HUDEP-2 (cell line): ENCODE measurements at regions not wholly inside any gene's neighbourhood (a gene's known extent, or its start where the extent isn't known, plus 50 kb on each side); places are given as distances from the start of the nearest gene placed in this dataset.

Source experiments
- DNase-seq, 76 experiments: peaks; one replicate each; lab custom pipeline; 2025; ENCODE audit not compliant: unreplicated experiment in 76 of 76; lab: John Stamatoyannopoulos, UW

DNA sequence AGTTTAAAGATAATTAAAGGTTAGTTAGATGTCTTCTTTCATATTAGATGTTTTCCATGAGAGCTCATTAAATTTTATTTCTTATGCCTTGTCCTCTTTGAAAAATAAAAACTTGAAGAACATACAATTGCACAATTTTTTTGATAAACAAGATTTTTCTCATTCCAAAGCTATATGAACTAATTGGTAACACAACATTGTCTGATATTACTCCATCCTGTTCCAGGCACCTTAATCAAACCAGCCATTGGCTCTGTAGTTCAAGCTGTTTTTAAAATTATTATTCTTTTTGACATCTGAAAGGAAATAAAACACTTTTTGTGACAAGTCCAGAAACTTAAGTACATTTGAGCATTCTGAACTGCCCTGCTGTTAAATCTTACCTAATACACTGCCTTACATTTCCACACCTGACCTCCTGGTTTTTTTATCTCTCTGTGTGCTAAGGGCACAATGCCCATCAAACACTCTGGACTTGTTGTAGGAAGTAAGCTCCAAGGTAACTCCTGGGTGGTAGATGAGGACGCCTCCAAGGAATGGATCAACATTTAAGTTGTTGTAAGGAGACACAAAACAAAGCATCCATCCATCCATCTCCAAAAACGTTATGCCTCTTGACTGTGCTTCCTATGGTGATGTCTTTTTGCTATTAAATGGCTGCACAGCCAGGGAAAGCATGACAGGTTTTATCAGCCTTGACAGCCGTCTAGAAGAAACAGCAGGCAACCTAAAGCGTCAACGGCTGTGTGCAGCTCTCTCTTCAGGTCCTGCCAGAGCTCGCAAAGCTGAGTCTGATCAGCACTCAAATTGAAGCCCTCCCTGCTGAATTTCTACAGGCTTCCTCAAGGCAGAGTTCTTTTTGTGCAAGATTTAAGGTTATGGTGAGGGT lies 449.9 kb upstream of the FLRT2 start:
- peak in 71 of 76 experiments; percentile 3 to 92 (median 57) for DNase-seq

DNA sequence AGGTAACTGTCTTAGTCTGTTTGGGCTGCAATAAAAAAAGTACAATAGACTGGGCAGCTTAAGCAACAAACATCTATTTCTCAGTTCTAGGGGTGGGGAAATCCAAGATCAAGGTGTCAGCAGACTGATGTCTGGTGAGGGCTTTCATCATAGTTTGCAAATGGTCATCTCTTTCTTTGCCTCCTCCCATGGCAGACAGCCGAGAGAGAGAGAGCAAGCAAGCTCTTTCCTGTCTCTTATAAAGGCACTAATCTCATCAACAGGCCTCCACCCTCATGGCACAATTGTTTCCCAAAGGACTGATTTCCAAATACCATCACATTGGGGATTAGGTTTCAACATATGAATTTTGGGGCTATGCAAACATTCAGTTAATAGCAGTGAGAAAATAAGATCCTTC lies 445.6 kb upstream of the FLRT2 start:
- no peak for DNase-seq

DNA sequence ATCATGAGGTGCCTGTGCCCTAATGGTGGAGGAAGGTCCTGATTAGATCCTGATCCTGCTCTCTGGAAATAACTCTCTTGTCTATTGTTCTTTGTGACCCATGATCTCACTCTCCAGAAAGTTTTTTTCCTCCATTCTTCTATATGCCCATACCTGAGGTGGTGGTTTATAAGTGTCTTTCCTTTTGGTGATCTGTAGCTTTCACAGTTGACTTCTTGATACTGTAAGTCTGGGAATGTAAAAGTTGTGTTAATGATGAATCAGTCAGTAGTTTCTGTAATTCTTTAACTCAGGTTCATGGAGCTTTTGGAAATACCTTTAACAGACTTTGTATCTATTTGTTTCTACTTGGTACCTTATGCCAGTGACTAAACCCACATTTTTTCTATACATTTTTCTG lies 444.0 kb upstream of the FLRT2 start:
- DNase-seq, result no peak

DNA sequence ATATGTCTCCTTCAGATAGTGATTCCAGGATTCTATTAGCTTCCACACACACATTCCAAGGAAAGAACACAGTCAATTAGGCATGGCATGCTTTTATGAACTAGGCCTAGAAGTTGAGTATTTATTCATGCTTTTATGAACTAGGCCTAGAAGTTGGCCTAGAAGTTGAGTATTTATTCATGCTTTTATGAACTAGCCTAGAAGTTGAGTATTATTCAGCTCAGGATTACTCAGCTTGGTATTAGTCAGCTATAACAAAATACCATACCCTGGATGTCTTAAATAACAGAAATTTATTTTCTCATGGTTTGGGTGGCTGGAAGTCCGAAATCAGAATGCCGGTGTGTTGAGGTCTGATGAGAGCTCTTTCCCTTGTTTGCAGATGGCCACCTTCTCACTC lies 442.7 kb upstream of the FLRT2 start:
- DNase-seq, result no peak

DNA sequence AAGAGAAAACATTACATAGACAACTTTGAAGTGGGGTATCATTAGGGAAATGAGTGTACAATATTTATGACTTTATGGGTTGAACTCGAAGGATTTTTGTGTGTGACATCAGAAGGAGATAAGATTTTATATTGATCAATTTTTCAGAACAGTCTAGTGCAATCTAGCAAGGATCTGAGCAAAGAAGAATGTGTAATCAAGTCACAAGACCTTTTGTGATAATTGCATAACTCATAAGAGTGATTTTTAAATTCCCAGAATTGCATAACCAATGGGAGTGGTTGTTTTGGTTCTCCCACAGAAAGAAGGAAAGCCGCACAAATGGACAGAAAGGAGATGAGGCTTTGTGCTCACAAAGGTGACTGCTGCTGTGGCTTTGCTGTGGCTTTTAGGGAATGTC lies 441.8 kb upstream of the FLRT2 start:
- no peak for DNase-seq

DNA sequence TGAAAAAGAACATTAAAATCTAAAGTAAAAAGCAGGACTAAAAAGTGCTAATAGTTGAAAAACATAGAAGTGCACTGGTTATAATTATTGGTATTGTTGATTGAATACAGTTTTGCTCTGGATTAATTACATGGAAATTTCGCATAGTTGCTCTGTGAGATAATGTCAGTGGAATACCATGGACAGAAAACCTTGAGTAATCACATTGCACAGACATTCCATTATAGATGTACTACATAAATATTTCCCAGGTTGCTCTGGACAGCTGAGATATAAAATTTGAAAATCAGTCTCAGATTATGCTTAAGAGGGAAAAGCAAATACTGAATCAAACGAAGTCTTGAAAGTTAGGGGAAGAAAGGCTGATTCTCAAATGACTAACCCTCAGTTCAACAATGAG lies 439.3 kb upstream of the FLRT2 start:
- no peak for DNase-seq

DNA sequence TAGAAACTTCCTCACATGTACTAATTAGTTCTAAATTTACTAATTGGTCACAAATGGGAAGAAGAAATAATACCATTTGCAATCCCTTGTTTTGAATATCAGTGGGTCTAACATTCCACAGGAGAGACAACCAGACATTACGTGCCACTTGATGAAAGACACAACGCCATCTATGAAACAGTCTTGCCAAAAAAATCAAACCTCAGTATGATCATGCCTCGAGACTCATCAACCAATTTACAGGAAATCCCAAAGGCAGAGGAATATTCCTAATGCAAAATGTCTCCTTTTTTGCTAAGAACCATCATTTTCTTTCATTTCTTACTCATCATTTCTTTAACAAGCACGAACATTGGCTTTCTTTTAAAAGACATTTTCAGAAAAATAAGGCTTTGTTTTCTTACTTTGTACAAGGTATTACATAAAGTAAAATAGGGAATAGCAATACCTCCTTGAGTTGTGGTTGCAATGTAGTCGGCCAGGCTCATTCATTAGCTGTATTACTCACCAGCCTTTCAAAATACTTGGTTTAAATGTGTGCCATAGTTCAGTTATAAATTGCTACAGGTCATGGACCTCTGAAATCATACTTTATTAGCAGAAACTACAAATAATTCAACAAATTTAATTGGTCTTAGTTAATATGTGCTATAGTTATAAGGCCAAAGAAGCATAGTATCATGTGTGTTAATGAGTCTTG lies 436.2 kb upstream of the FLRT2 start:
- no peak for DNase-seq

DNA sequence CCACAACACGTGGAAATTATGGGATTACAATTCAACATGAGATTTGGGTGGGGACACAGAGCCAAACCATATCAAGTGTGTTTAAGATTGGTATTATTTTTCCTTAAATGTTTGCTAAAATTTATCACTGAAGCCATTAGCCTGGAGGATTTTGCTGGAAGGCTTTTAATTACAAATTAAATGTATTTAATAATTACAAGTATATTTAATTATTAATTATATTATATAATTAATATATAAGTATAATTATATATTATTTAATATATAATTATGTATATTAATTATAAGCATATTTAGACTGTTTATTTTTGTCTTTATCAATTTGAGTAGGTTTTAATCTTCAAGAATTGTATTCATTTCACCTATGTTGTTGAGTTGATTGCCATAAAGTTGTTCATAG lies 427.4 kb upstream of the FLRT2 start:
- no peak for DNase-seq

DNA sequence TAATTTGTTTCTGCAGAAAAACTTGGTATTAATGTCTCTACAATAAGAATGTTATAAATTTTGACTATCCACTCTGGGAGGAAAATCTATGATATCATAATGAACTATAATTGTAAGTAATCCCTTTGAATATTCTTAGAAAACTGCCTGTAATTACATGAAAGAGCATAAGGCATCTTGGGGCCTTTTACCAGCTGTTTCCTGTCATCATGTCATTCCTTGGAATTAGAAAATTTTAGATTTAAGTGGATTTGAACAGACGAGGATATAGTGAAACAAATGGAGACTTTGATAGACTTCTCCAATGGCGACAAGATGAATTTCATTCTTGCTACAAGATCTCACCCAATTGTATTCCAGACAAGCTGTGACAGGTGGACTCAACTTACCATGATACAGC lies 423.4 kb upstream of the FLRT2 start:
- no peak for DNase-seq

DNA sequence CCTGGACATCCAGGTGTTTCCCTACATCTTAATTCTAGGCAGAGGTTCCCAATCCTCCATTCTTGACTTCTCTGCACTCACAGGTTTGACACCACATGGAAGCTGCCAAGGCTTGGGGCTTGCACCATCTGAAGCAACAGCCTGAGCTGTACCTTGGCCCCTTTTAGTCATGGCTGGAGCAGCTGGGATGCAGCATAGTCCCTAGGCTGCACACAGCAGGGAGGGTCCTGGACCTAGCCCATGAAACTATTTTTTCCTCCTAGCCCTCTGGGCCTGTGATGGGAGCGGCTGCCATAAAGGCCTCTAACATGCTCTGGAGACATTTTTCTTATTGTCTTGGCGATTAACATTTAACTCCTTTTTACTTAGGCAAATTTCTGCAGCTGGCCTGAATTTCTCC lies 417.2 kb upstream of the FLRT2 start:
- no peak for DNase-seq

DNA sequence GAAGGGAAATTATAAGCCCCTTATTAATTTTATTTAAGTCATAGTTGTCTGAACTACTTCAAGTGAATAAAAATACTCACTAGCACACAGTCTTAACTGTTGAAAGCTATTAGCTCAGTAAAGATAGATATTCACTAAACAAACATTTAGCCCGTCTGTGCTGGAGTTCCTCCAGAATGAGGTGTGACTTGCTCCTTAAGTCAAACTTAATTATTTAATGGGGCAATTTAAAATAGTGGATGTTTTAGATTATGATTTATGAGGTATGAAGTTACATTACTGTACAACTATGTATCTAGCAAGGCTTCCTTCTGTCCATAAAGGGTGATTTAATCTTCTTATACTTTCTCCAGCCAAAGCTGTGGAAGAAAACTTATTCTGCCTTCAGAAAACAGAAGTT lies 414.0 kb upstream of the FLRT2 start:
- no peak for DNase-seq

DNA sequence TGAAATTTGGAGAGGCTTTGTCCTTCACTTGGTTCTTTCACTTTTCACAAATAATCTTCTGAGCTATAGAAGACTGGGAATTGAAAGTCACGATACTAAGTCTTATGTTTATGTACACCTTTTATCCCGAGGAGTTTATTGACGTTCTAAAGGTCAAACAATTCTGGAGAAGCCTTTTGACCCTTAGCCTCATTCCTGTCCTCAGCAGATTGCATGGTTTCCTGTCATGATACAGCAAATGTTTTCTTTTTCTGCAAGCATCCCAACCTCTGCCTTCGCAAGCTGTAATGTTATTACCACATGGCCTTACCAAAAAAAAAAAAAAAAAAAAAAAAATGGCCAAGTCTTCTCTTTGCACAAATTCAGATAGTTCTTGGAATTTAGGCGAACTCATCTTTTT lies 411.7 kb upstream of the FLRT2 start:
- no peak for DNase-seq

DNA sequence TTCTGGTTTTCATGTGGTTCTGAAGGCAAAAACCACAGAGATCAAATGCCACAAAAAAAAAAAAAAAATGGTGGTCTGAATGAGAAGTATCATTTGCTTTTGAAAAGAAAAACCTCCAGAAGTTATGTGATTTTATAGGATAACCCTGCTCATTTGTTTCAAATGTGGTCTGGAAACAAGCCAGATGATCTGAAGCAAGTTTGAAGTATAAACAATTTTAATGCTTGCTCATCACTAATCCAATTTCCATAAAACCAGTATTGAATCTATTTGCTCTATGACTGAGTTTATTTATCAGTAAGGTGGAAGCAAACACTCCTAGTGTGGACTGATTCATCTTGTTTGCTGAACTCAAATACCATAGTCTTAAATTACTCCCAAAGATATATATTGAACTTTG lies 407.3 kb upstream of the FLRT2 start:
- no peak for DNase-seq

DNA sequence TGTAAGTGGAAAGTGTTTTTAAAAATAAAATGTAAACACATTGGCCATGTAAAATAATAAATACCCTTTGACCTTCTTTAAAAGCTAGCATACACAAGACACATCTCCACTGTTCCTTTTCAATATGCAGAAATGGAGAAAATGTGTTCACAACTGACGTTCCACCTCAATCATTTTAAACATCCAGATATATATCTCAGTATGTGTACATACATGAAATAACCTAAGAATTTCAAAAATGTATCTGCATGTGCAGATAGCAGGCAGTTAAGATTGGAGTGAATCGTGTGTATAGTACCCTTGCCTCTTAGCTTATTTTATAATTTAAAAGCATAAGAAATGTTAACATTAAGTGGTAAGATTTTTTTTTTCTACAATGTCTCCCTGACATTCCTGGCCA lies 406.2 kb upstream of the FLRT2 start:
- no peak for DNase-seq

DNA sequence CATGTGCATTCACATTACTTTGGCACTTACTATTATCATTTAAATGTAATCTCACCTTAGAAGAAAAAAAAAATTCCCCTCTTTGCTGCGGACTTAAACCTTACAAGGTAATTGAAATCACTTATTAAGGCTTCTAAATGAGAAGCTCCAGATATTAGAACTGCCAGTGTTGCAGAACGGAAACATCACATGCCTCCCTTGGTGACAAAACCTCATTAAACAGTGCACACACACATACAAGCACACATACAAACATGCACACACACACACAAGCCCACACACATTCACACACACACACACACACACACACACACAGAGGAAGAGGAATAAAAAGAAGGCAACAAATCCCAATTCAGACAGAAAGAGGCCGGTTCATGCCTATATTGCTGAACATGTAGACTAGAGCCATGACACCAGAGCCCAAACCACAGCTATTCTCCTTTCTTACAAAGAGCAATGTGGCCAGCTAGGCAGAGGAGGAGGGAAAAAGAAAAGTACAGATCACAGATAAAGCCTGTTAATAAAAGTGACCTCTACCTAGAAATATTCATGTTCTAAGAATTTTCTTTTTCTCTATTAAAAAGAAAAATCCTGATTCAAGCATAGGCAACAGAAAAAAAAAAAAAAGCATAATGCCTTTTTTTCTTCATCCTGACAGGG lies 405.2 kb upstream of the FLRT2 start:
- DNase-seq, result no peak

DNA sequence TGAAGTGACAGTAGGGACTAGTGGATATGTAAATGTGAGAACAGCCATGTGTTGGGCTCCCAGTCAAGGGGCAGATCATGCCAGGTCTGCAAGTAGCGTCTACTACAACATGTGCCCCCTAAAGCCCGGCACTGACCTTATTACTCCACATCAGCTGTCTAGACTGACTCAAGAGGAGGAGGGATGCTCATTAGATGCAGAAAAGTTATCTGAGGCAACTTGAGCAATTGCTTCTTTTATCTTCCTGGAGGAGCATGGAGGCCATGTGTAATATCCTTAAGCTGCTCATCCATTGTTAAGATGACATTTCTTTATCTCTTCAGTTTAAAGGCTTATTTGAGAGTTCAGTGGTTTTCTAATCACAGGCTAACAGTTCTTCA lies 404.7 kb upstream of the FLRT2 start:
- DNase-seq, result peak in 2 of 76 experiments; percentile 3 to 10

DNA sequence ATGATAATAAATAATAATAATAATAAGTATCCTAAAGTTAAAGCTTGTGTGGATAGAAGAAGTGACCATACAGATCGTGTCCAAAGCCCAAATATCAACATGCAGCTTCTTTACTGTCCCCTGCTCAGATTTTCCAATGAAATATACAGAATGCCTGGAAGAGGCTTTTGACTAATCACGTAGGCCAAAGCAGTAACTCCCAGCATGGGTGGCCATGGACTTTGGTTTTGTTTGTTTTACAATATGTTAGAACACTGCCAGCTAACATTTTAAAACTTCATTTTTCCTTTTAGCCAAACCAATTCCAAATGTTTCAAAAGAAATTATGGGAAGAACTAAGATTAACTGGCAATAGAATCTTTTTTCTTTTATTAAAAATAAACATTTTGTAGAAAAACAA lies 400.0 kb upstream of the FLRT2 start:
- no peak for DNase-seq

DNA sequence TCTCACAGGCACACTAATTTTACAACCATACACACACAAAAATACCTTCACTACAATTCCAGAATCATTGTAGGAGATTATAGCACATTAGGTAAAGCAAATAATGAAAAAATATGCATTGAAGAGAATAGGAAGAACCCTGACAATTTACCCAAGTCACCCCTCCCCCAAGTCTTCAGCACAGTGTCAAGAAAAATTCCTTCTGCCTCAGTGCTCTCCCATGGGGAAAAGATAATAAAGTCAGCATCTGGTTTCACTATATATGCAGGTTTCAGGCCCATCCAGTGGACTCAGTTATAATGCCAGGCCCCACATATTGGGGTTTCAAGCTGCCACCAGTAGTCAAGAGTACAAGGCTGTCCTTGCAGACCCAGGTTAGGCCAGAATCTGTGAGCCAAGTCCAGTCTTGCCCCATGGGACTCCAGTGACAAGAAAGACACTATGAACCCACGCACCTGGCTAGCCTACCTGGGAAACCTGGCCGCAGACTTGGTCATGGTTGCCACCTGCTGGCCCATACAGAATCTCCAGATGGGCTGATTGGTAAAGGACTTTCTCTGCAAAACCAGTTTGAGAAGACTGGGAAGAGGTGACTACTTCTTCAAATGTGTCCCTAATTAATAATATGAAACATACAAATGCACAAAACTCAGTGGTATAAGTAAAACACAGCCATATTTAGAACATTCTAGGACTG lies 398.6 kb upstream of the FLRT2 start:
- peak in 2 of 76 experiments; percentile 2 to 7 for DNase-seq

DNA sequence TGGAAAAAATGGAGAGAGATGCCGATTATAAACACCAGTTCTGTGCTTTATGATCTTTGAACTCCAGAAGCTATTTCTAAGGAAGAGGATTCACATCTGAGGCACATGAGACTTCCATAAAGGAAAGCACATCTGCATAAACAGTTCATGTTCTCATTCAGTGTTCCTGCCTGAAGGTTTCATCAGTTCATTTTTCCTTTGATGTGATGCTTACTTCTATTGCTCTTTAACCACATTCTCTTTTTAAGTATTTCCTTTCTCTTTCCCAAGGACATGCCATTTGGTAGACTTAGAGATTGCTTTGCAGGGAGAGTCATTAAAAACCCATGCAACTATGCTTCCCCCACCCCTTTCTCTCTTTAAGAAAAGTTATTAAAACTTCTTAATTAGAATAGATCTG lies 387.0 kb upstream of the FLRT2 start:
- no peak for DNase-seq

DNA sequence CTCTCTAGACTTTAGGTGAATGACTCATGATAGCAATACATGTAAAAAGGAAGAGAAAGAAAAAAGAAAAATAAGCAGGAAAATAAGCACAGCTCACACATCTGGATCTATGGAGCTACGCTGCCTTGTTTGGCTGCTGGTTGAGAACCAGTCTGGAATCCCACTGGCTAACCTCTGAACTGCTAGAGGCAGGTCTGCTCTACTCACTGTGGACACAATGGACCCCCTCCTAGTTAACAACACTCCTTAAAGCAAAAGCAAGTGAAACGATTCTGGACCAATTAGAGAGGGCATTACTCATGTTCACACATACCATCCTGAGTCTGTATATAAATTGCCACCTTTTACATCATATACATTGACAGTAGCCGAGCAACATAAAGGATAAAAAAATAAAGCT lies 383.2 kb upstream of the FLRT2 start:
- no peak for DNase-seq

DNA sequence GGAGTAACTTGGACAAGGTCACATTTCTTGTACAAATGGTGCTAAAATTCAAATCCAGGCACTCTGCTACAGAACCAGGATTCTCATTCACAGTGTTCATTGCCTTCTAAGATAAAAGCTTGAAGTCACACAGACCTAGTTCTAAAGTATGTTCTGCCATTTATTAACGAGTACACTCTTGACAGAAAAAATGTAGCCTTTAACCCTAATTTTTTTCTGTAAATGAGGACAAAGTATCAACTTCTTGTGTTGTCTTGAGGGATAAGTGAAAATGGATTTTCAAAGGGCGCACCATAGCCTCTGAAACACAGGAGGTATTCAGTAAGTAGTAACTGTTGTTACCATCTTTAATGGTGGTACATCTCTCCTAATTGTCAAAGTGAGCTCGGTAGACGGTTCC lies 379.8 kb upstream of the FLRT2 start:
- no peak for DNase-seq
